ENCODE measurements at regions not wholly inside any gene's neighbourhood (a gene's known extent, or its start where the extent isn't known, plus 50 kb on each side); places are given as distances from the start of the nearest gene placed in this dataset.

DNA sequence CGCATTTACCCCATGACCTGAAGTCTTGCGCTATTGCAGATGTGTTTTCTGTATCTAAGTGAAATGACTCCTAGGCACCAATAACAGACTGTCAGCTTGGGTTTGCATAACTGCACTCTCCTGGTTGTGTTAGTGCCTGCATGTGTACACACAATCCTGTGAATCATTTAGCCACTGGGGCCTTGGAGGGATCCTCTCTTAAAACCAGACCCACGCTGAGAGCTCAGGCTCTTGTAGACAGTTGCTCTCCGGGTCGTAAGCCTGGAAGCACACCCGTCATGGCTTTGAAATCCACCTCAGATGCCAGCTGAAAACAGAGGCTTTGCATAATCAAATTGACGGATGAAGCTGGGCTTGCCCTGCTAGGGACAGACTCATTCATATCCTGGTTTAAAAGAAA lies 79.2 kb upstream of the RBM19 start:
- no peaks in the 10 kb centered on the region for H3K27me3 ChIP-seq (ENCODE audit: insufficient read depth, low read depth, low read length)
- H3K36me3 ChIP-seq (ENCODE audit: insufficient read depth, low read length) = no peaks in the 10 kb centered on the region
- no peak overlapping the region for H2AFZ ChIP-seq (ENCODE audit: low read depth, low read length)
- no peaks in the 10 kb centered on the region for H3K79me2 ChIP-seq (replicated peaks; ENCODE audit: insufficient read depth, low read length)
- H3K9me2 ChIP-seq (ENCODE audit: insufficient read depth, low read length) = no peaks in the 10 kb centered on the region
- H3K4me2 ChIP-seq (ENCODE audit: low read length) = no peak overlapping the region
- H3K4me3 ChIP-seq (ENCODE audit: low read length) = no peak overlapping the region
- no peak overlapping the region for H3K27ac ChIP-seq (ENCODE audit: low read length)
- no peaks in the 10 kb centered on the region for H3F3A ChIP-seq (ENCODE audit: insufficient read depth, low read length, poor library complexity, severe bottlenecking)
- H3K9ac ChIP-seq (ENCODE audit: low read length) = no peak overlapping the region
- H3K9me3 ChIP-seq (ENCODE audit: low read length) = no peaks in the 10 kb centered on the region
- no peaks in the 10 kb centered on the region for H4K20me1 ChIP-seq (ENCODE audit: insufficient read depth)
- no peak for TF ChIP-seq EP300 (conservative IDR thresholded peaks at IDR 0.05; ENCODE audit: poor library complexity, severe bottlenecking)
- TF ChIP-seq SMC3 (conservative IDR thresholded peaks at IDR 0.05; ENCODE audit: poor library complexity) = no peak
- no peak for TF ChIP-seq RAD21 (conservative IDR thresholded peaks at IDR 0.05)
- TF ChIP-seq POLR2AphosphoS5 (IDR thresholded peaks at IDR 0.05) = no peak
- no peak for TF ChIP-seq TAF1 (IDR thresholded peaks at IDR 0.05; ENCODE audit: low read depth)
- TF ChIP-seq, protein P1, sequence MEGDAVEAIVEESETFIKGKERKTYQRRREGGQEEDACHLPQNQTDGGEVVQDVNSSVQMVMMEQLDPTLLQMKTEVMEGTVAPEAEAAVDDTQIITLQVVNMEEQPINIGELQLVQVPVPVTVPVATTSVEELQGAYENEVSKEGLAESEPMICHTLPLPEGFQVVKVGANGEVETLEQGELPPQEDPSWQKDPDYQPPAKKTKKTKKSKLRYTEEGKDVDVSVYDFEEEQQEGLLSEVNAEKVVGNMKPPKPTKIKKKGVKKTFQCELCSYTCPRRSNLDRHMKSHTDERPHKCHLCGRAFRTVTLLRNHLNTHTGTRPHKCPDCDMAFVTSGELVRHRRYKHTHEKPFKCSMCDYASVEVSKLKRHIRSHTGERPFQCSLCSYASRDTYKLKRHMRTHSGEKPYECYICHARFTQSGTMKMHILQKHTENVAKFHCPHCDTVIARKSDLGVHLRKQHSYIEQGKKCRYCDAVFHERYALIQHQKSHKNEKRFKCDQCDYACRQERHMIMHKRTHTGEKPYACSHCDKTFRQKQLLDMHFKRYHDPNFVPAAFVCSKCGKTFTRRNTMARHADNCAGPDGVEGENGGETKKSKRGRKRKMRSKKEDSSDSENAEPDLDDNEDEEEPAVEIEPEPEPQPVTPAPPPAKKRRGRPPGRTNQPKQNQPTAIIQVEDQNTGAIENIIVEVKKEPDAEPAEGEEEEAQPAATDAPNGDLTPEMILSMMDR (IDR thresholded peaks at IDR 0.05; ENCODE audit: poor library complexity, severe bottlenecking) = no peak
- TF ChIP-seq, protein P2, sequence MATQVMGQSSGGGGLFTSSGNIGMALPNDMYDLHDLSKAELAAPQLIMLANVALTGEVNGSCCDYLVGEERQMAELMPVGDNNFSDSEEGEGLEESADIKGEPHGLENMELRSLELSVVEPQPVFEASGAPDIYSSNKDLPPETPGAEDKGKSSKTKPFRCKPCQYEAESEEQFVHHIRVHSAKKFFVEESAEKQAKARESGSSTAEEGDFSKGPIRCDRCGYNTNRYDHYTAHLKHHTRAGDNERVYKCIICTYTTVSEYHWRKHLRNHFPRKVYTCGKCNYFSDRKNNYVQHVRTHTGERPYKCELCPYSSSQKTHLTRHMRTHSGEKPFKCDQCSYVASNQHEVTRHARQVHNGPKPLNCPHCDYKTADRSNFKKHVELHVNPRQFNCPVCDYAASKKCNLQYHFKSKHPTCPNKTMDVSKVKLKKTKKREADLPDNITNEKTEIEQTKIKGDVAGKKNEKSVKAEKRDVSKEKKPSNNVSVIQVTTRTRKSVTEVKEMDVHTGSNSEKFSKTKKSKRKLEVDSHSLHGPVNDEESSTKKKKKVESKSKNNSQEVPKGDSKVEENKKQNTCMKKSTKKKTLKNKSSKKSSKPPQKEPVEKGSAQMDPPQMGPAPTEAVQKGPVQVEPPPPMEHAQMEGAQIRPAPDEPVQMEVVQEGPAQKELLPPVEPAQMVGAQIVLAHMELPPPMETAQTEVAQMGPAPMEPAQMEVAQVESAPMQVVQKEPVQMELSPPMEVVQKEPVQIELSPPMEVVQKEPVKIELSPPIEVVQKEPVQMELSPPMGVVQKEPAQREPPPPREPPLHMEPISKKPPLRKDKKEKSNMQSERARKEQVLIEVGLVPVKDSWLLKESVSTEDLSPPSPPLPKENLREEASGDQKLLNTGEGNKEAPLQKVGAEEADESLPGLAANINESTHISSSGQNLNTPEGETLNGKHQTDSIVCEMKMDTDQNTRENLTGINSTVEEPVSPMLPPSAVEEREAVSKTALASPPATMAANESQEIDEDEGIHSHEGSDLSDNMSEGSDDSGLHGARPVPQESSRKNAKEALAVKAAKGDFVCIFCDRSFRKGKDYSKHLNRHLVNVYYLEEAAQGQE (IDR thresholded peaks at IDR 0.05; ENCODE audit: borderline replicate concordance) = no peak

DNA sequence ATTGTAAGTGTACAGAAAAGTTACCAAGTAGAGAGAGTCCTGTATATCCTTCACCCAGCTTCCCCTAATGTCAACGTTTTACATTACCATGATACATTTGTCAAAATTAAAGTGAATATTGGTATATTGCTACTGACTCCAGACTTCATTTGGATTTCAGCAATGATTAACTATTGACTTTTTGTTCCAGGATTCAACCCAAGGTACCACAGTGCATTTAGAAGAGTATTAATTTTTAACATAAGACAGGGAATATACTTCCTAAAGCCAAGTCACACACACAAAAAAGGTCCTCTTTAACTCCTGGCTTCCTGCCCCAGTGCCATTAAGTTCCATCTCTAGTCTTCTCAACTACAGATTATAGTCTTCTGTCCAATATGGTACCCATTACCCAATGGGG lies 75.5 kb upstream of the RBM19 start:
- no peaks in the 10 kb centered on the region for H3K27me3 ChIP-seq (ENCODE audit: insufficient read depth, low read depth, low read length)
- no peak overlapping the region for H2AFZ ChIP-seq (ENCODE audit: low read depth, low read length)
- H3K36me3 ChIP-seq (ENCODE audit: insufficient read depth, low read length) = no peaks in the 10 kb centered on the region
- no peak overlapping the region for H3K4me3 ChIP-seq (ENCODE audit: low read length)
- no peak overlapping the region for H3K4me2 ChIP-seq (ENCODE audit: low read length)
- H3K79me2 ChIP-seq (replicated peaks; ENCODE audit: insufficient read depth, low read length) = no peaks in the 10 kb centered on the region
- H3K27ac ChIP-seq (ENCODE audit: low read length) = no peak overlapping the region
- TF ChIP-seq, protein P1 (IDR thresholded peaks at IDR 0.05; ENCODE audit: poor library complexity, severe bottlenecking) = no peak
- TF ChIP-seq SMC3 (conservative IDR thresholded peaks at IDR 0.05; ENCODE audit: poor library complexity) (no peak), MXI1 (conservative IDR thresholded peaks at IDR 0.05; ENCODE audit: poor library complexity, severe bottlenecking) (no peak), RAD21 (conservative IDR thresholded peaks at IDR 0.05) (no peak), EZH2 (IDR thresholded peaks at IDR 0.05; ENCODE audit: borderline replicate concordance, insufficient read depth, low read length, poor library complexity, severe bottlenecking) (no peak), POLR2AphosphoS5 (IDR thresholded peaks at IDR 0.05) (no peak), EP300 (conservative IDR thresholded peaks at IDR 0.05; ENCODE audit: poor library complexity, severe bottlenecking) (no peak), TAF1 (IDR thresholded peaks at IDR 0.05; ENCODE audit: low read depth) (no peak)
- TF ChIP-seq, protein P2 (IDR thresholded peaks at IDR 0.05; ENCODE audit: borderline replicate concordance) = no peak
- H3K9me2 ChIP-seq (ENCODE audit: insufficient read depth, low read length) = no peaks in the 10 kb centered on the region
- no peaks in the 10 kb centered on the region for H3F3A ChIP-seq (ENCODE audit: insufficient read depth, low read length, poor library complexity, severe bottlenecking)
- H4K20me1 ChIP-seq (ENCODE audit: insufficient read depth) = no peaks in the 10 kb centered on the region
- H3K9ac ChIP-seq (ENCODE audit: low read length) = no peak overlapping the region
- H3K9me3 ChIP-seq (ENCODE audit: low read length) = no peaks in the 10 kb centered on the region

Measured in neural cell (in vitro differentiated cells).